ENCODE measurements at regions not wholly inside any gene's neighbourhood (a gene's known extent, or its start where the extent isn't known, plus 50 kb on each side); places are given as distances from the start of the nearest gene placed in this dataset.
A peak's percentile ranks its signal among the peaks of the same experiment; 100 is the strongest.
"Not testable (repeated sequence)": the region's sequence is repeated elsewhere in the genome, so short reads cannot be mapped to it uniquely, and the experiment has no call there.

- CTCF ChIA-PET = no interaction called here
- TF ChIP-seq CTCF (conservative IDR thresholded peaks at IDR 0.05) (no peak), EZH2 (IDR thresholded peaks at IDR 0.05; ENCODE audit: low read depth) (no peak)
- H3K4me2 ChIP-seq = no peak overlapping the region
- no peak overlapping the region for H2AFZ ChIP-seq
- H3K4me3 ChIP-seq = no peak overlapping the region
- no peaks in the 10 kb centered on the region for H3K4me1 ChIP-seq (replicated peaks; ENCODE audit: insufficient read depth)
- no peaks in the 10 kb centered on the region for H3F3A ChIP-seq (ENCODE audit: insufficient read depth, low read depth)
- no peak overlapping the region for H3K27ac ChIP-seq
- H3K9me3 ChIP-seq (ENCODE audit: insufficient read depth, low read depth) = no peaks in the 10 kb centered on the region; the same call in 1 of the 2 replicates
- no peak for DNase-seq
- POLR2A ChIA-PET (ENCODE audit: unreplicated experiment) = no interaction called here
- no peaks in the 10 kb centered on the region for H3K79me2 ChIP-seq (ENCODE audit: low read depth)
- H4K20me1 ChIP-seq (ENCODE audit: insufficient read depth) = no peaks in the 10 kb centered on the region
- H3K9me2 ChIP-seq (ENCODE audit: insufficient read depth) = no peaks in the 10 kb centered on the region
- no peaks in the 10 kb centered on the region for H3K27me3 ChIP-seq (ENCODE audit: insufficient read depth, low read depth)
- H3K36me3 ChIP-seq (ENCODE audit: low read depth) = no peaks in the 10 kb centered on the region
- no TSS peak for BruUV-seq (replicated peaks)
- intact Hi-C loops (cut with micrococcal nuclease; ENCODE audit: unreplicated experiment) = no loop called here
Observed at GRCh38 chr9:118692613-118693012, 676.6 kb downstream of the BRINP1 start.

- TF ChIP-seq CTCF (conservative IDR thresholded peaks at IDR 0.05) (no peak), EZH2 (IDR thresholded peaks at IDR 0.05; ENCODE audit: low read depth) (no peak)
- POLR2A ChIA-PET (ENCODE audit: unreplicated experiment) = no interaction called here
- Histone ChIP-seq H3K4me3 (no peak overlapping the region), H3K36me3 (ENCODE audit: low read depth) (no peaks in the 10 kb centered on the region), H3K9me3 (ENCODE audit: insufficient read depth, low read depth) (no peaks in the 10 kb centered on the region; the same call in 1 of the 2 replicates), H4K20me1 (ENCODE audit: insufficient read depth) (no peaks in the 10 kb centered on the region), H3K4me2 (no peak overlapping the region), H3K27ac (no peak overlapping the region), H3K27me3 (ENCODE audit: insufficient read depth, low read depth) (no peaks in the 10 kb centered on the region), H3K9me2 (ENCODE audit: insufficient read depth) (no peaks in the 10 kb centered on the region), H3F3A (ENCODE audit: insufficient read depth, low read depth) (no peaks in the 10 kb centered on the region), H3K4me1 (replicated peaks; ENCODE audit: insufficient read depth) (no peaks in the 10 kb centered on the region), H3K79me2 (ENCODE audit: low read depth) (no peaks in the 10 kb centered on the region), H2AFZ (no peak overlapping the region)
- no TSS peak for BruUV-seq (replicated peaks)
- intact Hi-C loops (cut with micrococcal nuclease; ENCODE audit: unreplicated experiment) = no loop called here
- CTCF ChIA-PET = no interaction called here
- no peak for DNase-seq
Observed at GRCh38 chr9:118693645-118694044, 675.6 kb downstream of the BRINP1 start.

- H3K36me3 ChIP-seq (ENCODE audit: low read depth); intact Hi-C loops (cut with micrococcal nuclease; ENCODE audit: unreplicated experiment); H3K9me2 ChIP-seq (ENCODE audit: insufficient read depth); H3K4me3 ChIP-seq; DNase-seq; H3K79me2 ChIP-seq (ENCODE audit: low read depth); H3F3A ChIP-seq (ENCODE audit: insufficient read depth, low read depth); H4K20me1 ChIP-seq (ENCODE audit: insufficient read depth); H3K27me3 ChIP-seq (ENCODE audit: insufficient read depth, low read depth); H3K4me1 ChIP-seq (replicated peaks; ENCODE audit: insufficient read depth); BruUV-seq (replicated peaks); H3K9me3 ChIP-seq (ENCODE audit: insufficient read depth, low read depth); CTCF ChIA-PET; POLR2A ChIA-PET (ENCODE audit: unreplicated experiment); H3K27ac ChIP-seq; H3K4me2 ChIP-seq: not testable (repeated sequence)
- H2AFZ ChIP-seq = peak overlapping the region; percentile 58; the same call in 1 of the 2 replicates
Observed at GRCh38 chr9:118695249-118695648, 674.0 kb downstream of the BRINP1 start.

- ChIA-PET POLR2A (ENCODE audit: unreplicated experiment) (no interaction called here), CTCF (no interaction called here)
- H3K9me2 ChIP-seq (ENCODE audit: insufficient read depth) = no peaks in the 10 kb centered on the region
- no peaks in the 10 kb centered on the region for H3F3A ChIP-seq (ENCODE audit: insufficient read depth, low read depth)
- BruUV-seq (replicated peaks) = no TSS peak
- no peak overlapping the region for H2AFZ ChIP-seq
- H3K4me3 ChIP-seq = no peak overlapping the region
- no peaks in the 10 kb centered on the region for H3K9me3 ChIP-seq (ENCODE audit: insufficient read depth, low read depth)
- no peak for TF ChIP-seq EZH2 (IDR thresholded peaks at IDR 0.05; ENCODE audit: low read depth)
- no peaks in the 10 kb centered on the region for H4K20me1 ChIP-seq (ENCODE audit: insufficient read depth)
- H3K27ac ChIP-seq = no peak overlapping the region
- no peaks in the 10 kb centered on the region for H3K79me2 ChIP-seq (ENCODE audit: low read depth)
- peaks cover 5% of the 10 kb centered on the region; the same call in 1 of the 2 replicates for H3K27me3 ChIP-seq (ENCODE audit: insufficient read depth, low read depth)
- H3K4me1 ChIP-seq (replicated peaks; ENCODE audit: insufficient read depth) = no peaks in the 10 kb centered on the region
- no peaks in the 10 kb centered on the region for H3K36me3 ChIP-seq (ENCODE audit: low read depth)
- no peak overlapping the region for H3K4me2 ChIP-seq
- DNase-seq = no peak
- intact Hi-C loops (cut with micrococcal nuclease; ENCODE audit: unreplicated experiment) = no loop called here
Observed at GRCh38 chr9:118701985-118702384, 667.2 kb downstream of the BRINP1 start.
